NB4 (cell line): ENCODE measurements at regions not wholly inside any gene's neighbourhood (a gene's known extent, or its start where the extent isn't known, plus 50 kb on each side); places are given as distances from the start of the nearest gene placed in this dataset.

Experiments used
- MAX ChIP-seq: IDR thresholded peaks from 2 replicates; pipeline ENCODE4 v1.6.1; 2011; ENCODE audit warnings: low read depth, low read length
- MYC ChIP-seq: IDR thresholded peaks from 2 replicates; pipeline ENCODE4 v1.6.1; 2011; ENCODE audit warnings: low read depth, low read length
- POLR2A ChIP-seq: IDR thresholded peaks from 2 replicates; pipeline ENCODE4 v1.6.1; 2011; ENCODE audit warnings: mild to moderate bottlenecking; ENCODE audit not compliant: insufficient read length; ENCODE audit errors: extremely low read depth
- TF ChIP-seq, protein P1 (sequence below): IDR thresholded peaks from one replicate; pipeline ENCODE4 v1.5.1; 2012; ENCODE audit warnings: low read depth, low read length

- TF ChIP-seq, protein P1, sequence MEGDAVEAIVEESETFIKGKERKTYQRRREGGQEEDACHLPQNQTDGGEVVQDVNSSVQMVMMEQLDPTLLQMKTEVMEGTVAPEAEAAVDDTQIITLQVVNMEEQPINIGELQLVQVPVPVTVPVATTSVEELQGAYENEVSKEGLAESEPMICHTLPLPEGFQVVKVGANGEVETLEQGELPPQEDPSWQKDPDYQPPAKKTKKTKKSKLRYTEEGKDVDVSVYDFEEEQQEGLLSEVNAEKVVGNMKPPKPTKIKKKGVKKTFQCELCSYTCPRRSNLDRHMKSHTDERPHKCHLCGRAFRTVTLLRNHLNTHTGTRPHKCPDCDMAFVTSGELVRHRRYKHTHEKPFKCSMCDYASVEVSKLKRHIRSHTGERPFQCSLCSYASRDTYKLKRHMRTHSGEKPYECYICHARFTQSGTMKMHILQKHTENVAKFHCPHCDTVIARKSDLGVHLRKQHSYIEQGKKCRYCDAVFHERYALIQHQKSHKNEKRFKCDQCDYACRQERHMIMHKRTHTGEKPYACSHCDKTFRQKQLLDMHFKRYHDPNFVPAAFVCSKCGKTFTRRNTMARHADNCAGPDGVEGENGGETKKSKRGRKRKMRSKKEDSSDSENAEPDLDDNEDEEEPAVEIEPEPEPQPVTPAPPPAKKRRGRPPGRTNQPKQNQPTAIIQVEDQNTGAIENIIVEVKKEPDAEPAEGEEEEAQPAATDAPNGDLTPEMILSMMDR: no peak
- TF ChIP-seq MAX (no peak), POLR2A (no peak), MYC (no peak)
Observed at GRCh38 chr18:75779450-75779849, 351.9 kb upstream of the SMIM21 start.
